MM.1S (cell line): ENCODE measurements at regions not wholly inside any gene's neighbourhood (a gene's known extent, or its start where the extent isn't known, plus 50 kb on each side); places are given as distances from the start of the nearest gene placed in this dataset.

ENCODE experiments used
- DNase-seq: peaks from one replicate; pipeline ENCODE4 v3.0.0-alpha.2; 2015
- H2AFZ ChIP-seq: fragments of 300-600 bp; sonication (generic); 2 replicates; pipeline ENCODE4 v1.6.0; 2016; ENCODE audit warnings: antibody characterized with exemption, low read length
- H3F3A ChIP-seq: fragments of 300-600 bp; sonication (generic); 2 replicates; pipeline ENCODE4 v1.6.1; 2016; ENCODE audit warnings: mild to moderate bottlenecking, antibody characterized with exemption, low read length, moderate library complexity, mixed read lengths; ENCODE audit not compliant: insufficient read depth
- H3K27ac ChIP-seq: fragments of 300-600 bp; sonication (generic); 2 replicates; pipeline ENCODE4 v1.5.1; 2016; ENCODE audit warnings: mild to moderate bottlenecking, low read length
- H3K27me3 ChIP-seq: fragments of 300-600 bp; sonication (generic); replicated peaks from 2 replicates; pipeline ENCODE4 v1.6.0; 2016; ENCODE audit warnings: low read length; ENCODE audit not compliant: insufficient read depth
- H3K36me3 ChIP-seq: fragments of 300-600 bp; sonication (generic); replicated peaks from 2 replicates; pipeline ENCODE4 v1.6.1; 2016; ENCODE audit warnings: mild to moderate bottlenecking, low read length, mixed read lengths; ENCODE audit not compliant: insufficient read depth
- H3K4me1 ChIP-seq: fragments of 300-600 bp; sonication (generic); 2 replicates; pipeline ENCODE4 v1.6.1; 2016; ENCODE audit warnings: low read length, mixed read lengths
- H3K4me2 ChIP-seq: fragments of 300-600 bp; sonication (generic); 2 replicates; pipeline ENCODE4 v1.6.0; 2016; ENCODE audit warnings: low read depth, low read length
- H3K4me3 ChIP-seq: fragments of 300-600 bp; sonication (generic); 2 replicates; pipeline ENCODE4 v1.5.1; 2016; ENCODE audit warnings: low read length, mixed read lengths
- H3K79me2 ChIP-seq: fragments of 300-600 bp; sonication (generic); 2 replicates; pipeline ENCODE4 v1.6.1; 2016; ENCODE audit warnings: mixed run types, low read length, mixed read lengths
- H3K9ac ChIP-seq: fragments of 300-600 bp; sonication (generic); 2 replicates; pipeline ENCODE4 v1.6.1; 2016; ENCODE audit warnings: low read length, mixed read lengths
- H3K9me2 ChIP-seq: fragments of 300-600 bp; sonication (generic); replicated peaks from 2 replicates; pipeline ENCODE4 v1.6.1; 2016; ENCODE audit warnings: mild to moderate bottlenecking, low read length, mixed read lengths; ENCODE audit not compliant: insufficient read depth
- H3K9me3 ChIP-seq: fragments of 300-600 bp; sonication (generic); replicated peaks from 2 replicates; pipeline ENCODE4 v1.6.1; 2016; ENCODE audit warnings: mild to moderate bottlenecking, low read length, mixed read lengths; ENCODE audit not compliant: insufficient read depth
- H4K20me1 ChIP-seq: fragments of 300-600 bp; sonication (generic); 2 replicates; pipeline ENCODE4 v1.6.1; 2016; ENCODE audit warnings: mild to moderate bottlenecking, low read length, moderate library complexity, mixed read lengths; ENCODE audit not compliant: insufficient read depth
- EZH2 ChIP-seq: fragments of 300-600 bp; sonication (generic); optimal IDR thresholded peaks from 2 replicates; pipeline ENCODE3; 2017; ENCODE audit warnings: low read depth, mild to moderate bottlenecking, antibody characterized with exemption, low read length, mixed read lengths
- EZH2phosphoT487 ChIP-seq: fragments of 300-600 bp; sonication (generic); IDR thresholded peaks from 2 replicates; pipeline ENCODE4 v1.6.1; 2018; ENCODE audit warnings: antibody characterized with exemption, low read length
- TF ChIP-seq, protein P1 (sequence below): fragments of 300-600 bp; sonication (generic); IDR thresholded peaks from 2 replicates; pipeline ENCODE4 v1.5.1; 2016; ENCODE audit warnings: antibody characterized with exemption, low read length, mixed read lengths

DNA sequence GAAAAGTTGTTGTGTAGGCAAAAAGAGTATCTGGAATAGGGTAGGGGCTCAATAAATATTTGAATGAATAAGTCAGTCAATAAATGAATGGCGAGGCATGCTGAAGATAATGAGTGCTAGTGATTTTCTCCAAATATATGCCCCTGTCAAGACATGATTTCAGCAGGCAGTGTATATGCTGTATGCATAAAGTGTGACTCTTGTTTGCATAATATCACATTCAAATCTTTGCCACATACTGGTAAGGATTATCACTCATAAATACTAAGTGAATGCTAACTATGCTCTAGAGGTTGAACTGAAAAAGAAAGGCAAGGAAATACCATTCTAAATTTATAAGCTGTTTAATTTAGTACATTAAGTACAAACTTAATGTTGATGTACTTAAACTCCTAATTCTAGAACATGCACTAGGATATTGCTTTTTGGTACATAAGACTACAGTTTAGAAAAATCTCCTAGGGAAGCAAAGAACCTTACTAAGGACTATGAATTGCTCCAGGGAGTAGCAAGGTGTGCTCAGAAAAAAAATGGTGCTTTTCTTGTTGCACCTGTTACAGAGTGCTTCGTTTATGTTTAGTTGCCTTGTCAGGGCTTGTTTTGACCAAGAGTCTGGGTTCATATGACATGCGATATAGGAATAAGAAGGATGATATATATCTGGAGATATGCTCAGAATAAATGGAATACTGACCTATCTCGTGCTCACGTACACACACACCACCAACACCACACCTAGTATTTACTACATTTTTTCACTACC is 224.0 kb upstream of the TANK start:
- TF ChIP-seq EZH2phosphoT487 (no peak), EZH2 (no peak)
- TF ChIP-seq, protein P1, sequence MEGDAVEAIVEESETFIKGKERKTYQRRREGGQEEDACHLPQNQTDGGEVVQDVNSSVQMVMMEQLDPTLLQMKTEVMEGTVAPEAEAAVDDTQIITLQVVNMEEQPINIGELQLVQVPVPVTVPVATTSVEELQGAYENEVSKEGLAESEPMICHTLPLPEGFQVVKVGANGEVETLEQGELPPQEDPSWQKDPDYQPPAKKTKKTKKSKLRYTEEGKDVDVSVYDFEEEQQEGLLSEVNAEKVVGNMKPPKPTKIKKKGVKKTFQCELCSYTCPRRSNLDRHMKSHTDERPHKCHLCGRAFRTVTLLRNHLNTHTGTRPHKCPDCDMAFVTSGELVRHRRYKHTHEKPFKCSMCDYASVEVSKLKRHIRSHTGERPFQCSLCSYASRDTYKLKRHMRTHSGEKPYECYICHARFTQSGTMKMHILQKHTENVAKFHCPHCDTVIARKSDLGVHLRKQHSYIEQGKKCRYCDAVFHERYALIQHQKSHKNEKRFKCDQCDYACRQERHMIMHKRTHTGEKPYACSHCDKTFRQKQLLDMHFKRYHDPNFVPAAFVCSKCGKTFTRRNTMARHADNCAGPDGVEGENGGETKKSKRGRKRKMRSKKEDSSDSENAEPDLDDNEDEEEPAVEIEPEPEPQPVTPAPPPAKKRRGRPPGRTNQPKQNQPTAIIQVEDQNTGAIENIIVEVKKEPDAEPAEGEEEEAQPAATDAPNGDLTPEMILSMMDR: no peak
- no peak for DNase-seq
- Histone ChIP-seq H3K4me2 (no peak overlapping the region; the same call in 1 of the 2 replicates), H4K20me1 (no peaks in the 10 kb centered on the region), H3K4me1 (peaks cover 32% of the 10 kb centered on the region), H3K27ac (no peak overlapping the region), H3K27me3 (no peaks in the 10 kb centered on the region), H3K9me3 (no peaks in the 10 kb centered on the region), H3K36me3 (no peaks in the 10 kb centered on the region), H3F3A (0 out of 2 replicates have a peak, but pooled peaks cover 5% of the 10 kb centered on the region), H3K9ac (no peak overlapping the region), H3K9me2 (no peaks in the 10 kb centered on the region), H2AFZ (no peak overlapping the region), H3K4me3 (no peak overlapping the region), H3K79me2 (no peaks in the 10 kb centered on the region)

DNA sequence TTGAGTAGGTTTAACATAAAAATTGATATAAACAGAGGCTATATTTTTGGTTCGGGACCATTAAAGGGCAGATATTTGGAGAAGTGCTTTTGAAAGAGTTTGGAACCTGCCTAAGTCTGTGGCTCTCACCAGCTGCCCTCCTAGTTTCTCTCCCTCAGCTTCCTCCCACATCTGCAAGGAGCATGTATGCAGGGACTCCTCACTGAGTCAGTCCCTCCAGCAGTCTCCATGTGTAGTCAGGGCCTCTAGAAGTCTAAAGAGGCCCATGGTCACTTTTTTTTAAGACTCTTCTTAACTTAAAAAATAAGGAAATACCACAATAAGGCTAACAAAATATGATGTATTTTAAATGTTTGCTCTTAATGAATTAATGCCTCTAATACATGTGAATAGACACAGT is 220.0 kb upstream of the TANK start:
- peak overlapping the region; percentile 72; the same call in 1 of the 2 replicates for H3K27ac ChIP-seq

DNA sequence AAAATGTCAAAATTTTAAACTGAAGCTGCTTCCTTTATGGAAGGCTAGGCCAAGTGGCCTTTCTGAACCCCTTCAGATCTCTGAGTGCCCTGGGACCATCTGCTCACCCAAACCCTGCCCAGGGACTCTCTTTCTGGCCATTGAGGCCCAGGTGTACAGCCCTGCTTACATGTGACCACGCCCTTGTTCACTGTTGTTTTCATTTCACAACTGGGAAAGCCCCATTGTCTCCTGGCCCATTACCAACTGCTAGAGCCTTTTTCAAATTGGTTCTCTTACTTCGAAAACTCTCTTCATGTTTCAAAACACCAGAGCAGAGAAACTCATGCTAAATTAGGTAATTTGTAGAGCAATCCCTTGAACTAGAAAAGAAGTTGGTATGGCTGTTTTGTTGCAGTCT is 219.5 kb upstream of the TANK start:
- H3K4me1 ChIP-seq: peaks cover 24% of the 10 kb centered on the region
- H3K9me3 ChIP-seq: no peaks in the 10 kb centered on the region
- peak overlapping the region; percentile 34; the same call in 1 of the 2 replicates for H3K9ac ChIP-seq
- no peak for TF ChIP-seq EZH2
- TF ChIP-seq, protein P1: no peak
- no peak for TF ChIP-seq EZH2phosphoT487
- H3K79me2 ChIP-seq: no peaks in the 10 kb centered on the region
- H2AFZ ChIP-seq: peak overlapping the region; percentile 60
- H3K9me2 ChIP-seq: no peaks in the 10 kb centered on the region
- peak overlapping the region; percentile 22; the same call in 1 of the 2 replicates for H3K4me3 ChIP-seq
- peak; percentile 90 for DNase-seq
- H3K36me3 ChIP-seq: no peaks in the 10 kb centered on the region
- H3F3A ChIP-seq: 0 out of 2 replicates have a peak, but pooled peaks cover 5% of the 10 kb centered on the region
- H3K27me3 ChIP-seq: no peaks in the 10 kb centered on the region
- H3K4me2 ChIP-seq: peak overlapping the region; percentile 69
- peak overlapping the region; percentile 72; the same call in 1 of the 2 replicates for H3K27ac ChIP-seq
- no peaks in the 10 kb centered on the region for H4K20me1 ChIP-seq

More for the DNA sequence above, 220.0 kb upstream of the TANK start:
- no peaks in the 10 kb centered on the region for H3K9me2 ChIP-seq
- no peaks in the 10 kb centered on the region for H3K36me3 ChIP-seq
- no peaks in the 10 kb centered on the region for H3K27me3 ChIP-seq
- peaks cover 28% of the 10 kb centered on the region for H3K4me1 ChIP-seq
- no peaks in the 10 kb centered on the region for H3K9me3 ChIP-seq
- 0 out of 2 replicates have a peak, but pooled peaks cover 5% of the 10 kb centered on the region for H3F3A ChIP-seq
- no peak overlapping the region for H3K9ac ChIP-seq
- no peak overlapping the region for H3K4me3 ChIP-seq
- DNase-seq: no peak
- no peaks in the 10 kb centered on the region for H3K79me2 ChIP-seq
- no peak for TF ChIP-seq EZH2
- no peak for TF ChIP-seq EZH2phosphoT487
- TF ChIP-seq, protein P1: no peak
- H4K20me1 ChIP-seq: no peaks in the 10 kb centered on the region
- H3K4me2 ChIP-seq: peak overlapping the region; percentile 69; the same call in 1 of the 2 replicates
- 0 out of 2 replicates have a peak overlapping the region, but pooled peaks have one; percentile 60 for H2AFZ ChIP-seq
